ENCODE measurements at regions not wholly inside any gene's neighbourhood (a gene's known extent, or its start where the extent isn't known, plus 50 kb on each side); places are given as distances from the start of the nearest gene placed in this dataset.

- no peak for TF ChIP-seq REST (IDR thresholded peaks at IDR 0.05; ENCODE audit: unreplicated experiment)
- no peak for TF ChIP-seq EZH2phosphoT487 (IDR thresholded peaks at IDR 0.05; ENCODE audit: unreplicated experiment)
- no peak for TF ChIP-seq CTCF (conservative IDR thresholded peaks at IDR 0.05; ENCODE audit: low read depth in 2 of 2)
- no peak for TF ChIP-seq EZH2 (IDR thresholded peaks at IDR 0.05; ENCODE audit: low read depth, unreplicated experiment)
- TF ChIP-seq JUNB (IDR thresholded peaks at IDR 0.05; ENCODE audit: unreplicated experiment) = no peak
- no peak for TF ChIP-seq CREB1 (CRISPR knock-in tag; IDR thresholded peaks at IDR 0.05; ENCODE audit: low read depth)
These were observed 153.1 kb downstream of the LACC1 start (continued) for GRCh38 chr13:44032802-44033201.

- no peaks in the 10 kb centered on the region for H3K36me3 ChIP-seq (ENCODE audit: insufficient read depth)
- H4K20me1 ChIP-seq (replicated peaks; ENCODE audit: insufficient read depth) = no peaks in the 10 kb centered on the region
- no peak overlapping the region for H3K27ac ChIP-seq (ENCODE audit: low read depth)
- no peaks in the 10 kb centered on the region for H3K27me3 ChIP-seq (ENCODE audit: insufficient read depth)
- peaks cover 11% of the 10 kb centered on the region; the same call in 1 of the 2 replicates for H3K9me2 ChIP-seq (ENCODE audit: insufficient read depth)
- DNase-seq (ENCODE audit: low spot score) = no peak
- TF ChIP-seq CTCF (conservative IDR thresholded peaks at IDR 0.05; ENCODE audit: low read depth in 2 of 2) (no peak), ZNF114 (CRISPR knock-in tag; IDR thresholded peaks at IDR 0.05) (no peak), JUNB (IDR thresholded peaks at IDR 0.05; ENCODE audit: unreplicated experiment) (no peak), STAT1 (IDR thresholded peaks at IDR 0.05; ENCODE audit: unreplicated experiment) (no peak), ETS1 (IDR thresholded peaks at IDR 0.05) (no peak), CREB1 (CRISPR knock-in tag; IDR thresholded peaks at IDR 0.05; ENCODE audit: low read depth) (no peak), REST (IDR thresholded peaks at IDR 0.05; ENCODE audit: unreplicated experiment) (no peak), EZH2 (IDR thresholded peaks at IDR 0.05; ENCODE audit: low read depth, unreplicated experiment) (no peak)
- H3K4me3 Mint-ChIP-seq = no peak overlapping the region
- no peaks in the 10 kb centered on the region for H3K27me3 Mint-ChIP-seq (ENCODE audit: insufficient read depth, low read depth, poor library complexity)
- H3K4me1 Mint-ChIP-seq = peaks cover 14% of the 10 kb centered on the region
- no peak overlapping the region for H3K4me2 ChIP-seq
- H3K4me3 ChIP-seq = no peak overlapping the region
- no peaks in the 10 kb centered on the region; the same call in 2 of the 3 replicates for H3K9me3 Mint-ChIP-seq
- H3K27ac Mint-ChIP-seq = no peak overlapping the region
- 0 out of 2 replicates have a peak, but pooled peaks cover 11% of the 10 kb centered on the region for H3K4me1 ChIP-seq (ENCODE audit: insufficient read depth)
- no peaks in the 10 kb centered on the region for H3K79me2 ChIP-seq (replicated peaks; ENCODE audit: insufficient read depth)
- no peak for ATAC-seq
- H3F3A ChIP-seq (replicated peaks; ENCODE audit: low read depth) = no peaks in the 10 kb centered on the region
- no peak overlapping the region for H2AFZ ChIP-seq
- H3K36me3 Mint-ChIP-seq (ENCODE audit: low read depth) = no peaks in the 10 kb centered on the region
These were observed 155.7 kb downstream of the LACC1 start for GRCh38 chr13:44035400-44035799.
